K562 (cell line): ENCODE measurements at regions not wholly inside any gene's neighbourhood (a gene's known extent, or its start where the extent isn't known, plus 50 kb on each side); places are given as distances from the start of the nearest gene placed in this dataset.

ENCODE experiments used
- ATAC-seq: fragments of 200-7000 bp; cut with Tn5 transposase; 3 replicates; pipeline ENCODE4 v1.9.1; 2020; ENCODE audit warnings: moderate library complexity
- BruUV-seq: library from RNA; stranded (reverse); fragments of 400-500 nt; replicated peaks from 2 replicates; lab custom pipeline; 2021; lab: Mats Ljungman, UMichigan
- CTCF ChIA-PET: fragments of 300-600 bp; formaldehyde crosslinking; extraction: SDS; loops from one replicate; lab custom pipeline; 2021; ENCODE audit warnings: low intra/inter-chr PET ratio; lab: Yijun Ruan, JAX
- POLR2A ChIA-PET: fragments of 300-600, 350-650 bp; sonication (Branson Sonifier 250); formaldehyde crosslinking; extraction: SDS; loops from one replicate; lab custom pipeline; 2021; ENCODE audit warnings: antibody characterized with exemption, inconsistent platforms; lab: Yijun Ruan, JAX
- DNase-seq, 4 experiments: peaks; one replicate each; pipeline versions ENCODE4 v3.0.0 to v3.0.0-alpha.2; 2011 to 2018; ENCODE audit warnings: low spot score in 3 of 4, mixed read lengths in 3 of 4; ENCODE audit errors: extremely low read depth in 1 of 4
- FAIRE-seq: peaks from 2 replicates; lab custom pipeline; 2011; peaks lifted over from hg19 to GRCh38; lab: Jason Lieb, UNC
- H2AFZ ChIP-seq: 2 replicates; pipeline ENCODE4 v1.6.0; 2011; ENCODE audit warnings: low read depth, low read length, control low read depth, inconsistent platforms
- H3K27ac ChIP-seq: fragments of 200-600 bp; 3 replicates; pipeline ENCODE4 v1.8.0; 2011; ENCODE audit warnings: low read depth, mild to moderate bottlenecking, control low read depth, inconsistent platforms, low read length, moderate library complexity, mixed read lengths; ENCODE audit errors: extremely low read depth
- H3K27me3 ChIP-seq, 2 experiments: fragments of 300-600 bp in 1 of 2; 2 replicates in 1 of 2; 3 replicates in 1 of 2; pipeline versions ENCODE4 v1.6.0 to v1.8.0; 2011; ENCODE audit warnings: inconsistent platforms in 2 of 2, low read length in 2 of 2, mild to moderate bottlenecking in 1 of 2, mixed read lengths in 1 of 2, moderate library complexity in 1 of 2; ENCODE audit not compliant: control insufficient read depth in 2 of 2, insufficient read depth in 2 of 2
- H3K36me3 ChIP-seq: fragments of 300-600 bp; 3 replicates; pipeline ENCODE4 v1.8.0; 2011; ENCODE audit warnings: mild to moderate bottlenecking, low read length, inconsistent platforms; ENCODE audit not compliant: control insufficient read depth, insufficient read depth
- H3K4me1 ChIP-seq, 2 experiments: fragments of 200-600 bp in 1 of 2; replicated peaks in 1 of 2; 2 replicates in 1 of 2; 3 replicates in 1 of 2; pipeline versions ENCODE4 v1.5.1 to v1.8.0; 2011; ENCODE audit warnings: inconsistent platforms in 2 of 2, low read length in 2 of 2, mild to moderate bottlenecking in 1 of 2, mixed read lengths in 1 of 2, moderate library complexity in 1 of 2; ENCODE audit not compliant: control insufficient read depth in 2 of 2, insufficient read depth in 2 of 2
- H3K4me2 ChIP-seq: 2 replicates; pipeline ENCODE4 v1.6.1; 2011; ENCODE audit warnings: low read length, control low read depth, inconsistent platforms, mixed read lengths; ENCODE audit not compliant: insufficient read depth
- H3K4me3 ChIP-seq: fragments of 200-600 bp; sonication (generic), shearing (Covaris generic); 2 replicates; pipeline ENCODE4 v1.5.1; 2016; ENCODE audit warnings: control low read depth, inconsistent platforms
- H3K79me2 ChIP-seq: fragments of 200-600 bp; 3 replicates; pipeline ENCODE4 v1.8.0; 2011; ENCODE audit warnings: low read length, inconsistent platforms; ENCODE audit not compliant: control insufficient read depth, insufficient read depth
- H3K9ac ChIP-seq, 2 experiments: 2 replicates each; pipeline versions ENCODE4 v1.6.0 to v1.6.1; 2011; ENCODE audit warnings: low read depth in 2 of 2, low read length in 2 of 2, control low read depth in 1 of 2, inconsistent platforms in 1 of 2, mild to moderate bottlenecking in 1 of 2, mixed read lengths in 1 of 2; ENCODE audit not compliant: insufficient read depth in 1 of 2
- H3K9me1 ChIP-seq: one replicate; pipeline ENCODE4 v1.6.0; 2011; ENCODE audit warnings: inconsistent platforms, mild to moderate bottlenecking, low read length, moderate library complexity; ENCODE audit not compliant: control insufficient read depth, insufficient read depth
- H3K9me3 ChIP-seq: replicated peaks from 2 replicates; pipeline ENCODE4 v1.5.1; 2011; ENCODE audit warnings: low read depth, low read length, inconsistent platforms; ENCODE audit not compliant: control insufficient read depth, insufficient read depth
- H4K20me1 ChIP-seq: replicated peaks from 2 replicates; pipeline ENCODE4 v1.6.1; 2011; ENCODE audit warnings: low read length, inconsistent platforms, mixed read lengths; ENCODE audit not compliant: control insufficient read depth, insufficient read depth
- ATF6 ChIP-seq: sonication (generic); formaldehyde crosslinking; IDR thresholded peaks from 2 replicates; pipeline ENCODE4 v1.4.0; 2020; ENCODE audit warnings: mild to moderate bottlenecking, missing genetic modification reagents
- C11orf30 ChIP-seq: fragments of 450-650 bp; IDR thresholded peaks from 2 replicates; pipeline ENCODE4 v1.6.1; 2016; ENCODE audit warnings: low read depth, mild to moderate bottlenecking
- CHCHD3 ChIP-seq: fragments of 250-450 bp; sonication (Bioruptor Pico); IDR thresholded peaks from 2 replicates; pipeline ENCODE4 v2.1.2; 2022; ENCODE audit warnings: mild to moderate bottlenecking
- E2F4 ChIP-seq: sonication (generic); formaldehyde crosslinking; IDR thresholded peaks from 2 replicates; pipeline ENCODE4 v1.8.0; 2022; ENCODE audit warnings: mild to moderate bottlenecking, low read depth, missing genetic modification reagents
- SMARCC2 ChIP-seq: fragments of 450-650 bp; IDR thresholded peaks from 2 replicates; pipeline ENCODE4 v1.6.1; 2017; ENCODE audit warnings: antibody characterized with exemption, moderate library complexity, mild to moderate bottlenecking, low read depth
- ZNF165 ChIP-seq: fragments of 250-450 bp; sonication (Bioruptor Pico); IDR thresholded peaks from 2 replicates; pipeline ENCODE4 v1.4.0; 2020; ENCODE audit warnings: borderline replicate concordance
- ZNF316 ChIP-seq: fragments of 450-650 bp; IDR thresholded peaks from 2 replicates; pipeline ENCODE4 v1.6.1; 2016
- ZNF449 ChIP-seq: fragments of 250-450 bp; sonication (Bioruptor Pico); IDR thresholded peaks from 2 replicates; pipeline ENCODE4 v1.8.0; 2022; ENCODE audit warnings: moderate library complexity, mild to moderate bottlenecking, inconsistent platforms
- ZNF717 ChIP-seq: fragments of 250-450 bp; sonication (Bioruptor Pico); IDR thresholded peaks from 2 replicates; pipeline ENCODE4 v1.5.0; 2021
- WGBS: fragments of 100-300 bp; shearing (Covaris generic); methylation state at CpG from one replicate; pipeline ENCODE4 v1.1.6; 2016; ENCODE audit warnings: low coverage, mixed read lengths; ENCODE audit not compliant: insufficient coverage; ENCODE audit errors: missing lambda C conversion rate; 5-methylcytosine and 5-hydroxymethylcytosine counted together
- in situ Hi-C: fragments of 300-500 bp; cut with MboI; formaldehyde crosslinking; loops from 4 replicates; pipeline ENCODE4 v1.15.0; 2018; ENCODE audit warnings: inconsistent platforms, mixed read lengths
- intact Hi-C: fragments of 100-400 bp; cut with micrococcal nuclease; formaldehyde crosslinking; loops from 2 replicates; pipeline ENCODE4 v1.14.2; 2022

GRCh38 chr15:38682363-38682762 lies 117.7 kb upstream of the RASGRP1 start:
- Histone ChIP-seq H3K36me3 (no peaks in the 10 kb centered on the region), H3K4me2 (no peak overlapping the region), H4K20me1 (no peaks in the 10 kb centered on the region), H3K27me3 (peaks cover 0 to 2% of the 10 kb centered on the region in 2 experiments; a peak in 1 of 5 replicates), H3K27ac (no peak overlapping the region), H3K9ac (no peak overlapping the region), H3K79me2 (no peaks in the 10 kb centered on the region), H3K4me1 (no peaks in the 10 kb centered on the region), H3K4me3 (no peak overlapping the region), H3K9me3 (no peaks in the 10 kb centered on the region), H2AFZ (no peak overlapping the region), H3K9me1 (no peaks in the 10 kb centered on the region)
- WGBS, result 0% methylated on average over 3 of the region's 3 CpGs
- ChIA-PET CTCF (interaction anchor here (0.6 to 1.2 kb wide), 2 partner anchors 687 to 813 kb away, joined by 3 read pairs; no protein-coding TSS in a partner anchor), POLR2A (interaction anchor here (1.0 to 1.1 kb wide), 2 partner anchors 10 to 17 kb away, joined by 3 read pairs; no protein-coding TSS in a partner anchor)
- in situ Hi-C loops, result no loop called here
- FAIRE-seq (no peak), DNase-seq (no peak), ATAC-seq (no peak)
- BruUV-seq, result no TSS peak
- intact Hi-C loops, result loop anchor here (5.0 kb wide), 3 partner anchors 40 to 245 kb away; partner anchors contain the start of gene RASGRP1
- peak; percentile 65 for TF ChIP-seq ZNF316
- no peak for TF ChIP-seq SMARCC2
- TF ChIP-seq C11orf30, result peak; percentile 31; the same call in 1 of the 2 replicates
- TF ChIP-seq CHCHD3, result no peak
- TF ChIP-seq ZNF449 (CRISPR knock-in tag), result no peak
- TF ChIP-seq ZNF717 (CRISPR knock-in tag), result no peak
- TF ChIP-seq ZNF165, result no peak
- TF ChIP-seq ATF6 (CRISPR knock-in tag), result no peak
- TF ChIP-seq E2F4 (CRISPR knock-in tag), result no peak
